Right lobe of liver (tissue), 4 donors: ENCODE measurements at regions not wholly inside any gene's neighbourhood (a gene's known extent, or its start where the extent isn't known, plus 50 kb on each side); places are given as distances from the start of the nearest gene placed in this dataset.

Source experiments
- CTCF ChIP-seq, 4 donors: fragments of 200-600 bp in 3 of 4; fragments of 450-650 bp in 1 of 4; IDR thresholded peaks; one replicate each; pipeline versions ENCODE4 v1.5.1 to v1.8.0; 2016 to 2022; ENCODE audit warnings: antibody characterized with exemption in 4 of 4, mild to moderate bottlenecking in 2 of 4
- POLR2A ChIP-seq: fragments of 450-650 bp; IDR thresholded peaks from one replicate; pipeline ENCODE4 v1.6.1; 2017; ENCODE audit warnings: antibody characterized with exemption, mild to moderate bottlenecking
- donor health status: DM: no; HTN: no; CAD: no.
- donor health status: DM: no; HTN: no; CAD: no.
- donor health status: DM: no; HTN: yes; CAD: no.

DNA sequence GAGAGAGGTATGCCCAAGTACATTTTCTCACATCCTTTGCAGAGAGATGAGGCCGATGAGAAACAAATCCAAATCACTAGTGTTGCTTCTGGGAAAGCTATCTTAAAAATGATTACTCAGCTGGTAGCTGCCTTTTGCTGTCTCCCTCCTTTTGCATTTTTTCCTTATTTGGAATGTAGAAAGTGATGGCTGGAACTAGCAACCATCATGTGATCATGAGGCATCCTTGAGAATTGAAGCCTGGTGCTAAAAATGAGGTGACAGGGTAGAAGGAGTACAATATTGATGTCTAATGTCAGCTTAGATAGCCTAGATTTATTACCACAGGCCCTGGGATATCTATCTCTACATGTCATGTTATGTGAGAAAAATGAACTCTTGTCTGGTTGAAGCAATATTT is 109.3 kb upstream of the TAF11L2 start:
- TF ChIP-seq CTCF (IDR thresholded peaks at IDR 0.05) (no peak), POLR2A (no peak)
